Medulla oblongata (tissue), 1 donor: ENCODE measurements at regions not wholly inside any gene's neighbourhood (a gene's known extent, or its start where the extent isn't known, plus 50 kb on each side); places are given as distances from the start of the nearest gene placed in this dataset.

Experiments used
- DNase-seq: peaks from one replicate; pipeline ENCODE4 v3.0.0-alpha.2; 2015; ENCODE audit errors: extremely low spot score

- DNase-seq: no peak
Measured at GRCh38 chr1:101698681-101699080, 298.0 kb downstream of the OLFM3 start.

- no peak for DNase-seq
Measured at GRCh38 chr1:101704895-101705294, 291.8 kb downstream of the OLFM3 start.

- no peak for DNase-seq
Measured at GRCh38 chr1:101706366-101706765, 290.4 kb downstream of the OLFM3 start.

- DNase-seq: no peak
Measured at GRCh38 chr1:101709721-101710120, 287.0 kb downstream of the OLFM3 start.

GRCh38 chr1:101713760-101714159 lies 283.0 kb downstream of the OLFM3 start:
- no peak for DNase-seq

GRCh38 chr1:101723415-101723814 lies 273.3 kb downstream of the OLFM3 start:
- no peak for DNase-seq

- DNase-seq: no peak
Measured at GRCh38 chr1:101728029-101728428, 268.7 kb downstream of the OLFM3 start.

GRCh38 chr1:101730559-101730958 lies 266.2 kb downstream of the OLFM3 start:
- DNase-seq: no peak

GRCh38 chr1:101732261-101732660 lies 264.5 kb downstream of the OLFM3 start:
- DNase-seq: no peak

GRCh38 chr1:101733340-101733739 lies 263.4 kb downstream of the OLFM3 start:
- DNase-seq: no peak

- DNase-seq: no peak
Measured at GRCh38 chr1:101738475-101738874, 258.3 kb downstream of the OLFM3 start.

GRCh38 chr1:101739146-101739545 lies 257.6 kb downstream of the OLFM3 start:
- DNase-seq: no peak

GRCh38 chr1:101739826-101740330 lies 256.8 kb downstream of the OLFM3 start:
- DNase-seq: no peak

- no peak for DNase-seq
Measured at GRCh38 chr1:101741910-101742309, 254.8 kb downstream of the OLFM3 start.

- DNase-seq: no peak
Measured at GRCh38 chr1:101742509-101742908, 254.2 kb downstream of the OLFM3 start.

GRCh38 chr1:101745551-101746270 lies 251.0 kb downstream of the OLFM3 start:
- no peak for DNase-seq

GRCh38 chr1:101748077-101748476 lies 248.6 kb downstream of the OLFM3 start:
- no peak for DNase-seq
